IMR-90 (cell line): ENCODE measurements at regions not wholly inside any gene's neighbourhood (a gene's known extent, or its start where the extent isn't known, plus 50 kb on each side); places are given as distances from the start of the nearest gene placed in this dataset.

ENCODE experiments used
- BHLHE40 ChIP-seq: fragments of 150-350 bp; IDR thresholded peaks from 2 replicates; pipeline ENCODE4 v1.6.1; 2016; ENCODE audit warnings: mild to moderate bottlenecking, low read depth, low read length
- CEBPB ChIP-seq: IDR thresholded peaks from 2 replicates; pipeline ENCODE4 v1.6.1; 2012; ENCODE audit warnings: low read depth, low read length, improper control_type of control experiment
- MAFK ChIP-seq: IDR thresholded peaks from 2 replicates; pipeline ENCODE4 v1.6.1; 2012; ENCODE audit warnings: low read depth, low read length, improper control_type of control experiment
- MXI1 ChIP-seq: IDR thresholded peaks from 2 replicates; pipeline ENCODE4 v1.6.1; 2012; ENCODE audit warnings: low read depth, mild to moderate bottlenecking, low read length, moderate library complexity, borderline replicate concordance
- POLR2A ChIP-seq: IDR thresholded peaks from 2 replicates; pipeline ENCODE4 v1.6.1; 2012; ENCODE audit warnings: mild to moderate bottlenecking, low read depth, low read length
- RFX5 ChIP-seq: IDR thresholded peaks from 2 replicates; pipeline ENCODE4 v1.8.0; 2012; ENCODE audit warnings: low read depth, mild to moderate bottlenecking, low read length, moderate library complexity
- SMC3 ChIP-seq: fragments of 150-350 bp; IDR thresholded peaks from 2 replicates; pipeline ENCODE4 v1.6.1; 2016; ENCODE audit warnings: low read depth, mild to moderate bottlenecking, antibody characterized with exemption, low read length, moderate library complexity
- TF ChIP-seq, protein P1 (sequence below): conservative IDR thresholded peaks from 2 replicates; pipeline ENCODE4 v1.5.1; 2012; ENCODE audit warnings: mild to moderate bottlenecking, low read depth, low read length, improper control_type of control experiment
- TF ChIP-seq, protein P2 (sequence below): fragments of 150-350 bp; IDR thresholded peaks from 2 replicates; pipeline ENCODE4 v1.6.1; 2017; ENCODE audit warnings: mild to moderate bottlenecking, antibody characterized with exemption, low read length, low read depth

DNA sequence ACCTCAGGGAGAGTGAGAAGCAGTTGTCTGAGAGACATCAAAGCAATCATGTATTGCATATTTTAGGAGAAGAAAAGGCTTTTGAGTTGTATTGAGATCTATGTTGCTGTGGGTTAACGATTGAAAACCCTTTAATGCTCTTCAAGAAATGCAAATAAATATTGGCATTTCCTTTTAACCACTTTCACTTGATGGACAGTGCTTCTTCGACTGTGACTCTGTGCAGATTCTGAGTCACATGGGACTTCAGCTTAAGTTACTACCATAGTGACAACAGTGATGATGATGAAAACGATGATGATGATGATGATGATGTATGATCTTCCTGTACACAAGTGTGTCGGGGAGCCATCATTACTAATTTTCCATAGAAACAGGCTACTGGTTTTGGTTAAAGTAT lies 181.8 kb downstream of the AKAIN1 start:
- TF ChIP-seq, protein P1, sequence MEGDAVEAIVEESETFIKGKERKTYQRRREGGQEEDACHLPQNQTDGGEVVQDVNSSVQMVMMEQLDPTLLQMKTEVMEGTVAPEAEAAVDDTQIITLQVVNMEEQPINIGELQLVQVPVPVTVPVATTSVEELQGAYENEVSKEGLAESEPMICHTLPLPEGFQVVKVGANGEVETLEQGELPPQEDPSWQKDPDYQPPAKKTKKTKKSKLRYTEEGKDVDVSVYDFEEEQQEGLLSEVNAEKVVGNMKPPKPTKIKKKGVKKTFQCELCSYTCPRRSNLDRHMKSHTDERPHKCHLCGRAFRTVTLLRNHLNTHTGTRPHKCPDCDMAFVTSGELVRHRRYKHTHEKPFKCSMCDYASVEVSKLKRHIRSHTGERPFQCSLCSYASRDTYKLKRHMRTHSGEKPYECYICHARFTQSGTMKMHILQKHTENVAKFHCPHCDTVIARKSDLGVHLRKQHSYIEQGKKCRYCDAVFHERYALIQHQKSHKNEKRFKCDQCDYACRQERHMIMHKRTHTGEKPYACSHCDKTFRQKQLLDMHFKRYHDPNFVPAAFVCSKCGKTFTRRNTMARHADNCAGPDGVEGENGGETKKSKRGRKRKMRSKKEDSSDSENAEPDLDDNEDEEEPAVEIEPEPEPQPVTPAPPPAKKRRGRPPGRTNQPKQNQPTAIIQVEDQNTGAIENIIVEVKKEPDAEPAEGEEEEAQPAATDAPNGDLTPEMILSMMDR: no peak
- TF ChIP-seq BHLHE40 (no peak), CEBPB (no peak), SMC3 (no peak), MAFK (no peak), RFX5 (no peak), POLR2A (no peak), MXI1 (no peak)
- TF ChIP-seq, protein P2, sequence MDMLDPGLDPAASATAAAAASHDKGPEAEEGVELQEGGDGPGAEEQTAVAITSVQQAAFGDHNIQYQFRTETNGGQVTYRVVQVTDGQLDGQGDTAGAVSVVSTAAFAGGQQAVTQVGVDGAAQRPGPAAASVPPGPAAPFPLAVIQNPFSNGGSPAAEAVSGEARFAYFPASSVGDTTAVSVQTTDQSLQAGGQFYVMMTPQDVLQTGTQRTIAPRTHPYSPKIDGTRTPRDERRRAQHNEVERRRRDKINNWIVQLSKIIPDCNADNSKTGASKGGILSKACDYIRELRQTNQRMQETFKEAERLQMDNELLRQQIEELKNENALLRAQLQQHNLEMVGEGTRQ: no peak
